Naive B cell (primary cell): ENCODE measurements at regions not wholly inside any gene's neighbourhood (a gene's known extent, or its start where the extent isn't known, plus 50 kb on each side); places are given as distances from the start of the nearest gene placed in this dataset.

Source experiments
- ATAC-seq, 2 donors: fragments of 150-1000 bp; cut with Tn5 transposase; 2 replicates each; pipeline ENCODE4 v1.10.0; 2021; ENCODE audit warnings: low read depth in 2 of 2, mild to moderate bottlenecking in 2 of 2, moderate library complexity in 2 of 2
- DNase-seq: peaks from one replicate; pipeline ENCODE4 v3.0.0; 2022
- H3K27ac Mint-ChIP-seq, 6 donors: one replicate each; pipeline ENCODE4 v1.8.0; 2020 to 2022; ENCODE audit warnings: mild to moderate bottlenecking in 6 of 6, mixed read lengths in 6 of 6, moderate library complexity in 5 of 6, inconsistent platforms in 2 of 6
- H3K27me3 Mint-ChIP-seq, 3 donors: one replicate each; pipeline ENCODE4 v1.8.0; 2021 to 2022; ENCODE audit warnings: mixed read lengths in 3 of 3, mild to moderate bottlenecking in 1 of 3
- H3K36me3 Mint-ChIP-seq, 2 donors: one replicate each; pipeline ENCODE4 v1.8.0; 2020 to 2022; ENCODE audit warnings: mixed read lengths in 2 of 2, inconsistent platforms in 1 of 2, mild to moderate bottlenecking in 1 of 2
- H3K4me1 Mint-ChIP-seq, 3 donors: one replicate each; pipeline ENCODE4 v1.8.0; 2020 to 2022; ENCODE audit warnings: mixed read lengths in 3 of 3, inconsistent platforms in 1 of 3, mild to moderate bottlenecking in 1 of 3, moderate library complexity in 1 of 3
- H3K4me3 Mint-ChIP-seq, 8 donors: one replicate each; pipeline ENCODE4 v1.8.0; 2020 to 2022; ENCODE audit warnings: mild to moderate bottlenecking in 8 of 8, mixed read lengths in 8 of 8, moderate library complexity in 8 of 8, inconsistent platforms in 2 of 8
- H3K9me3 Mint-ChIP-seq, 7 donors: one replicate each; pipeline ENCODE4 v1.8.0; 2020 to 2022; ENCODE audit warnings: mixed read lengths in 7 of 7, mild to moderate bottlenecking in 5 of 7, inconsistent platforms in 2 of 7, moderate library complexity in 1 of 7

- no peak overlapping the region for H3K27ac Mint-ChIP-seq
- H3K9me3 Mint-ChIP-seq = peaks cover 0 to 4% (median 0%) of the 10 kb centered on the region in 7 donors
- H3K4me3 Mint-ChIP-seq = no peak overlapping the region
- DNase-seq (no peak), ATAC-seq (no peak)
- H3K27me3 Mint-ChIP-seq = peaks cover 4 to 25% (median 11%) of the 10 kb centered on the region in 3 donors
- no peaks in the 10 kb centered on the region for H3K36me3 Mint-ChIP-seq
- peaks cover 0 to 10% (median 2%) of the 10 kb centered on the region in 3 donors for H3K4me1 Mint-ChIP-seq
These were observed 90.8 kb downstream of the ELAPOR2 start for GRCh38 chr7:86968618-86969017.

GRCh38 chr7:86966916-86967315, 92.5 kb downstream of the ELAPOR2 start:
- ATAC-seq = no peak
- peak overlapping the region in 1 of 6 donors; percentile 67 for H3K27ac Mint-ChIP-seq
- peak overlapping the region in 1 of 8 donors; percentile 64 for H3K4me3 Mint-ChIP-seq
- peaks cover 4 to 22% (median 11%) of the 10 kb centered on the region in 3 donors for H3K27me3 Mint-ChIP-seq
- peaks cover 0 to 2% (median 0%) of the 10 kb centered on the region in 7 donors for H3K9me3 Mint-ChIP-seq
- DNase-seq = no peak
- no peaks in the 10 kb centered on the region for H3K36me3 Mint-ChIP-seq
- H3K4me1 Mint-ChIP-seq = peaks cover 0 to 4% (median 0%) of the 10 kb centered on the region in 3 donors

- Mint-ChIP-seq H3K9me3 (peaks cover 0 to 2% (median 0%) of the 10 kb centered on the region in 7 donors), H3K27ac (no peak overlapping the region), H3K4me1 (peaks cover 0 to 4% (median 0%) of the 10 kb centered on the region in 3 donors), H3K4me3 (no peak overlapping the region), H3K27me3 (peaks cover 4 to 22% (median 11%) of the 10 kb centered on the region in 3 donors), H3K36me3 (no peaks in the 10 kb centered on the region)
- DNase-seq = no peak
- no peak for ATAC-seq
These were observed 93.7 kb downstream of the ELAPOR2 start for GRCh38 chr7:86965727-86966120.

- H3K4me3 Mint-ChIP-seq = no peak overlapping the region
- no peaks in the 10 kb centered on the region for H3K36me3 Mint-ChIP-seq
- ATAC-seq = no peak
- peaks cover 0 to 2% (median 0%) of the 10 kb centered on the region in 7 donors for H3K9me3 Mint-ChIP-seq
- no peak overlapping the region for H3K27ac Mint-ChIP-seq
- peaks cover 4 to 22% (median 11%) of the 10 kb centered on the region in 3 donors for H3K27me3 Mint-ChIP-seq
- no peak for DNase-seq
- peaks cover 0 to 4% (median 0%) of the 10 kb centered on the region in 3 donors for H3K4me1 Mint-ChIP-seq
These were observed 94.3 kb downstream of the ELAPOR2 start for GRCh38 chr7:86964973-86965726.

GRCh38 chr7:86963599-86964230, 95.7 kb downstream of the ELAPOR2 start:
- peaks cover 0 to 2% (median 0%) of the 10 kb centered on the region in 7 donors for H3K9me3 Mint-ChIP-seq
- H3K27me3 Mint-ChIP-seq = peaks cover 4 to 22% (median 11%) of the 10 kb centered on the region in 3 donors
- ATAC-seq = no peak
- no peaks in the 10 kb centered on the region for H3K36me3 Mint-ChIP-seq
- peaks cover 0 to 4% (median 0%) of the 10 kb centered on the region in 3 donors for H3K4me1 Mint-ChIP-seq
- no peak for DNase-seq
- no peak overlapping the region for H3K4me3 Mint-ChIP-seq
- no peak overlapping the region for H3K27ac Mint-ChIP-seq

- no peak for ATAC-seq
- Mint-ChIP-seq H3K36me3 (no peaks in the 10 kb centered on the region), H3K4me1 (peaks cover 0 to 4% (median 0%) of the 10 kb centered on the region in 3 donors), H3K27ac (no peak overlapping the region), H3K9me3 (peaks cover 0 to 2% (median 0%) of the 10 kb centered on the region in 7 donors), H3K27me3 (peaks cover 4 to 22% (median 11%) of the 10 kb centered on the region in 3 donors), H3K4me3 (no peak overlapping the region)
- no peak for DNase-seq
These were observed 96.8 kb downstream of the ELAPOR2 start for GRCh38 chr7:86962623-86963022.

GRCh38 chr7:86961686-86962085, 97.8 kb downstream of the ELAPOR2 start:
- Mint-ChIP-seq H3K9me3 (peaks cover 0 to 2% (median 0%) of the 10 kb centered on the region in 7 donors), H3K36me3 (no peaks in the 10 kb centered on the region), H3K27me3 (peaks cover 4 to 16% (median 11%) of the 10 kb centered on the region in 3 donors), H3K4me3 (no peak overlapping the region), H3K27ac (peak overlapping the region in 1 of 6 donors; percentile 1), H3K4me1 (no peaks in the 10 kb centered on the region)
- DNase-seq = no peak
- no peak for ATAC-seq

- DNase-seq (no peak), ATAC-seq (no peak)
- no peaks in the 10 kb centered on the region for H3K4me1 Mint-ChIP-seq
- H3K36me3 Mint-ChIP-seq = no peaks in the 10 kb centered on the region
- H3K4me3 Mint-ChIP-seq = no peak overlapping the region
- no peak overlapping the region for H3K27ac Mint-ChIP-seq
- H3K9me3 Mint-ChIP-seq = no peaks in the 10 kb centered on the region
- no peaks in the 10 kb centered on the region for H3K27me3 Mint-ChIP-seq
These were observed 101.1 kb downstream of the ELAPOR2 start for GRCh38 chr7:86958380-86958779.

GRCh38 chr7:86956567-86956966, 102.9 kb downstream of the ELAPOR2 start:
- ATAC-seq (no peak), DNase-seq (no peak)
- no peaks in the 10 kb centered on the region for H3K36me3 Mint-ChIP-seq
- H3K4me3 Mint-ChIP-seq = no peak overlapping the region
- H3K27me3 Mint-ChIP-seq = no peaks in the 10 kb centered on the region
- no peak overlapping the region for H3K27ac Mint-ChIP-seq
- no peaks in the 10 kb centered on the region for H3K4me1 Mint-ChIP-seq
- no peaks in the 10 kb centered on the region for H3K9me3 Mint-ChIP-seq

GRCh38 chr7:86955895-86956503, 103.5 kb downstream of the ELAPOR2 start:
- no peaks in the 10 kb centered on the region for H3K27me3 Mint-ChIP-seq
- H3K4me1 Mint-ChIP-seq = no peaks in the 10 kb centered on the region
- no peaks in the 10 kb centered on the region for H3K36me3 Mint-ChIP-seq
- no peak overlapping the region for H3K27ac Mint-ChIP-seq
- H3K4me3 Mint-ChIP-seq = no peak overlapping the region
- no peak for ATAC-seq
- DNase-seq = no peak
- H3K9me3 Mint-ChIP-seq = no peaks in the 10 kb centered on the region

GRCh38 chr7:86954971-86955370, 104.5 kb downstream of the ELAPOR2 start:
- Mint-ChIP-seq H3K4me3 (no peak overlapping the region), H3K36me3 (no peaks in the 10 kb centered on the region), H3K27me3 (no peaks in the 10 kb centered on the region), H3K4me1 (peaks cover 0 to under 1% (median 0%) of the 10 kb centered on the region in 3 donors), H3K9me3 (no peaks in the 10 kb centered on the region), H3K27ac (no peak overlapping the region)
- DNase-seq (no peak), ATAC-seq (no peak)

- Mint-ChIP-seq H3K36me3 (no peaks in the 10 kb centered on the region), H3K9me3 (no peaks in the 10 kb centered on the region), H3K4me1 (peaks cover 4 to 10% (median 4%) of the 10 kb centered on the region in 3 donors), H3K27me3 (no peaks in the 10 kb centered on the region), H3K27ac (no peak overlapping the region), H3K4me3 (no peak overlapping the region)
- DNase-seq (no peak), ATAC-seq (no peak)
These were observed 105.7 kb downstream of the ELAPOR2 start for GRCh38 chr7:86953653-86954336.

GRCh38 chr7:86953219-86953618, 106.2 kb downstream of the ELAPOR2 start:
- DNase-seq (no peak), ATAC-seq (no peak)
- Mint-ChIP-seq H3K36me3 (no peaks in the 10 kb centered on the region), H3K27me3 (no peaks in the 10 kb centered on the region), H3K9me3 (no peaks in the 10 kb centered on the region), H3K4me1 (peaks cover 7 to 15% (median 7%) of the 10 kb centered on the region in 3 donors), H3K27ac (no peak overlapping the region), H3K4me3 (no peak overlapping the region)
